CD4-positive, alpha-beta T cell treated with Interleukin-10 for 1 hour (primary cell): ENCODE measurements at regions not wholly inside any gene's neighbourhood (a gene's known extent, or its start where the extent isn't known, plus 50 kb on each side); places are given as distances from the start of the nearest gene placed in this dataset.
"Not testable (repeated sequence)": the region's sequence is repeated elsewhere in the genome, so short reads cannot be mapped to it uniquely, and the experiment has no call there.

ENCODE experiments used
- DNase-seq: peaks from one replicate; pipeline ENCODE4 v3.0.0-alpha.2; 2020

- no peak for DNase-seq
Measured at GRCh38 chr4:20122198-20122988, 129.3 kb upstream of the SLIT2 start.

- DNase-seq, result no peak
Measured at GRCh38 chr4:20119141-20119540, 132.6 kb upstream of the SLIT2 start.

- no peak for DNase-seq
Measured at GRCh38 chr4:20109391-20109790, 142.3 kb upstream of the SLIT2 start.

GRCh38 chr4:20106921-20107320 is 144.8 kb upstream of the SLIT2 start:
- no peak for DNase-seq

- no peak for DNase-seq
Measured at GRCh38 chr4:20101831-20102230, 149.9 kb upstream of the SLIT2 start.

- no peak for DNase-seq
Measured at GRCh38 chr4:20096911-20097310, 154.8 kb upstream of the SLIT2 start.

GRCh38 chr4:20095805-20096541 is 155.7 kb upstream of the SLIT2 start:
- DNase-seq, result no peak

GRCh38 chr4:20091781-20092180 is 159.9 kb upstream of the SLIT2 start:
- DNase-seq, result no peak

- no peak for DNase-seq
Measured at GRCh38 chr4:20087522-20087911, 164.2 kb upstream of the SLIT2 start.

GRCh38 chr4:20086799-20087521 is 164.7 kb upstream of the SLIT2 start:
- DNase-seq, result no peak

GRCh38 chr4:20086067-20086798 is 165.5 kb upstream of the SLIT2 start:
- DNase-seq, result no peak

- no peak for DNase-seq
Measured at GRCh38 chr4:20085653-20086052, 166.1 kb upstream of the SLIT2 start.

- DNase-seq, result no peak
Measured at GRCh38 chr4:20085156-20085555, 166.5 kb upstream of the SLIT2 start.

GRCh38 chr4:20084488-20084887 is 167.2 kb upstream of the SLIT2 start:
- DNase-seq, result no peak

GRCh38 chr4:20078644-20079043 is 173.1 kb upstream of the SLIT2 start:
- no peak for DNase-seq

- DNase-seq, result no peak
Measured at GRCh38 chr4:20075248-20075871, 176.3 kb upstream of the SLIT2 start.

GRCh38 chr4:20074450-20074849 is 177.3 kb upstream of the SLIT2 start:
- DNase-seq, result no peak

GRCh38 chr4:20065952-20066351 is 185.8 kb upstream of the SLIT2 start:
- no peak for DNase-seq

- DNase-seq, result not testable (repeated sequence)
Measured at GRCh38 chr4:20062857-20063256, 188.8 kb upstream of the SLIT2 start.

- no peak for DNase-seq
Measured at GRCh38 chr4:20062054-20062453, 189.7 kb upstream of the SLIT2 start.

GRCh38 chr4:20050768-20051167 is 200.9 kb upstream of the SLIT2 start:
- no peak for DNase-seq

- DNase-seq, result no peak
Measured at GRCh38 chr4:20049889-20050288, 201.8 kb upstream of the SLIT2 start.
